ENCODE measurements at regions not wholly inside any gene's neighbourhood (a gene's known extent, or its start where the extent isn't known, plus 50 kb on each side); places are given as distances from the start of the nearest gene placed in this dataset.

- TF ChIP-seq CTCF (IDR thresholded peaks at IDR 0.05) (no peak), POLR2A (IDR thresholded peaks at IDR 0.05) (no peak), POLR2AphosphoS5 (IDR thresholded peaks at IDR 0.05) (no peak)
Observed at GRCh38 chr11:11036185-11036847, 178.5 kb upstream of the ZBED5 start.
